Ectodermal cell (in vitro differentiated cells): ENCODE measurements at regions not wholly inside any gene's neighbourhood (a gene's known extent, or its start where the extent isn't known, plus 50 kb on each side); places are given as distances from the start of the nearest gene placed in this dataset.
"Not testable (repeated sequence)": the region's sequence is repeated elsewhere in the genome, so short reads cannot be mapped to it uniquely, and the experiment has no call there.

ENCODE experiments used
- H3K27ac ChIP-seq: 2 replicates; pipeline ENCODE4 v1.7.0; 2013; ENCODE audit warnings: mild to moderate bottlenecking, low read depth, low read length; ENCODE audit not compliant: insufficient read depth, poor library complexity, severe bottlenecking
- H3K27me3 ChIP-seq: 2 replicates; pipeline ENCODE4 v1.7.0; 2013; ENCODE audit warnings: mild to moderate bottlenecking, low read length; ENCODE audit not compliant: insufficient read depth, control insufficient read depth, poor library complexity, severe bottlenecking
- H3K36me3 ChIP-seq: one replicate; pipeline ENCODE4 v1.7.0; 2013; ENCODE audit warnings: low read length; ENCODE audit not compliant: control insufficient read depth, insufficient read depth
- H3K4me1 ChIP-seq: one replicate; pipeline ENCODE4 v1.7.0; 2013; ENCODE audit warnings: low read length; ENCODE audit not compliant: control insufficient read depth, insufficient read depth
- H3K4me3 ChIP-seq: 2 replicates; pipeline ENCODE4 v1.7.0; 2013; ENCODE audit warnings: low read depth, low read length, control low read depth; ENCODE audit not compliant: insufficient read depth
- H3K9me3 ChIP-seq: 2 replicates; pipeline ENCODE4 v1.7.0; 2013; ENCODE audit warnings: mild to moderate bottlenecking, low read length, moderate library complexity; ENCODE audit not compliant: control insufficient read depth
- WGBS, 2 experiments: methylation state at CpG; one replicate each; pipeline ENCODE4 v1.1.7; 2013; ENCODE audit warnings: missing lambda C conversion rate in 2 of 2; 5-methylcytosine and 5-hydroxymethylcytosine counted together

DNA sequence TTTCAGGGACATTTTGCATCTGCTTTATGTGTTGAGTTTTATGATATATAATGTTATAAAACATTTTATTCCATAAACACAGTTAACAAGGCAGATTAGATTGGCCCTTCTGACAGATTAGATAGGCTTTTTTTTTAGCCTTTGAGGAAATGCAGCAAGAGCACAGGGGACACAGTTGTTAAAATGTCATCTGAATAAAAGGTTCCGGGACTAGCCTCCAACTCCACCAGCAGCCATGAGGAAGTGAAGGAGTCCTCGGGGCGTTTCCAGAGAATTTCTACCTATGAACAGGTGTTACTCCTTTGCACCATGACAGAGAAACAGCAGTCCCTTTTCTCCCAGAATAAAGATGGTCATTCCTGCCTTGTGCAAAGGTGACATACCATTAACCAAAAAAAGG lies 167.8 kb upstream of the KBTBD8 start:
- 94 to 96% methylated on average over 3 of the region's 3 CpGs for WGBS, 2 experiments
- H3K4me3 ChIP-seq, result no peak overlapping the region
- H3K36me3 ChIP-seq, result no peaks in the 10 kb centered on the region
- H3K27me3 ChIP-seq, result no peaks in the 10 kb centered on the region
- no peaks in the 10 kb centered on the region for H3K9me3 ChIP-seq
- H3K27ac ChIP-seq, result no peak overlapping the region
- no peaks in the 10 kb centered on the region for H3K4me1 ChIP-seq

- no peaks in the 10 kb centered on the region for H3K4me1 ChIP-seq
- H3K9me3 ChIP-seq, result no peaks in the 10 kb centered on the region
- H3K27me3 ChIP-seq, result no peaks in the 10 kb centered on the region
- H3K27ac ChIP-seq, result no peak overlapping the region
- H3K4me3 ChIP-seq, result no peak overlapping the region
- H3K36me3 ChIP-seq, result no peaks in the 10 kb centered on the region
- WGBS, 2 experiments, result 88 to 100% methylated on average over 1 of the region's 1 CpG
Measured at GRCh38 chr3:66831931-66832330, 166.2 kb upstream of the KBTBD8 start.

DNA sequence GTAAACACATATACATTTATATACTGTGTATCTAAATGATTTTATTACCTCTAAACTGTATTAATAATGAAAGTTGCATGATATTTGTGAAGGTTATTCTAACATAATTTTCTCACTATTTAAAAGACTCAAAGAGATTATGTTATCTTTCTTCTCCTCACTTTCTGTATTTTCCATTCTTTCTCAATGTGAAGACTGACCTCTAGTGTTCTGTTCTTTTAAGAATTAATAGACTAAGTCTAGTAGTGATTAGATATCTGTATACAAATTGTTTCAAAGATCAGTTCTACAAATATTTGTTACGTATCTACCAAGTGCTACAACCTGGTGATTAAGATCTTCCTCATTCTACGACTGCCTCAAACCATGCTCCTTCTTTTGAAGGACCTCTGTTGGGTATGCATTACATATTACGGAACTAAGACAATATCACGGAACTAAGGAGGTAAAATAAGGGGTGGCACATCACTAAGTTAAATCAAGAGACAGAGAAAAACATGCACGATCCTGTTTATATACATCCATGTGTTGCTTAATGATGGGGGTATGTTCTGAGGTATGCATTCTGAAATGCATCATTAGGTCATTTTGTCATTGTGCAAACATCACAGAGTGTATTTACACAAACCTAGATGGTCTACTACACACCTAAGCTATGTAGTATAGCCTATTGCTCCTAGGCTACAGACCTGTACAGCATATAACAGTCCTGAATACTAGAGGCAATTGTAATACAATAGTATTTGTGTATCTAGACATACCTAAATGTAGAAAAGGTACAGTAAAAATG lies 161.5 kb upstream of the KBTBD8 start:
- Histone ChIP-seq H3K27ac (no peak overlapping the region), H3K9me3 (no peaks in the 10 kb centered on the region), H3K36me3 (no peaks in the 10 kb centered on the region), H3K27me3 (no peaks in the 10 kb centered on the region), H3K4me1 (no peaks in the 10 kb centered on the region), H3K4me3 (no peak overlapping the region)
- 90 to 96% methylated on average over 5 of the region's 5 CpGs for WGBS, 2 experiments

GRCh38 chr3:66838704-66839103 lies 159.4 kb upstream of the KBTBD8 start:
- H3K27ac ChIP-seq, result no peak overlapping the region
- no peak overlapping the region for H3K4me3 ChIP-seq
- H3K4me1 ChIP-seq, result no peaks in the 10 kb centered on the region
- no peaks in the 10 kb centered on the region for H3K9me3 ChIP-seq
- H3K27me3 ChIP-seq, result no peaks in the 10 kb centered on the region
- WGBS, 2 experiments, result 96 to 98% methylated on average over 8 of the region's 8 CpGs
- H3K36me3 ChIP-seq, result no peaks in the 10 kb centered on the region

- Histone ChIP-seq H3K4me1 (no peaks in the 10 kb centered on the region), H3K9me3 (no peaks in the 10 kb centered on the region), H3K4me3 (no peak overlapping the region), H3K36me3 (no peaks in the 10 kb centered on the region), H3K27ac (no peak overlapping the region), H3K27me3 (no peaks in the 10 kb centered on the region)
- WGBS, 2 experiments, result 93 to 96% methylated on average over 6 of the region's 6 CpGs
Measured at GRCh38 chr3:66839508-66839907, 158.6 kb upstream of the KBTBD8 start.

DNA sequence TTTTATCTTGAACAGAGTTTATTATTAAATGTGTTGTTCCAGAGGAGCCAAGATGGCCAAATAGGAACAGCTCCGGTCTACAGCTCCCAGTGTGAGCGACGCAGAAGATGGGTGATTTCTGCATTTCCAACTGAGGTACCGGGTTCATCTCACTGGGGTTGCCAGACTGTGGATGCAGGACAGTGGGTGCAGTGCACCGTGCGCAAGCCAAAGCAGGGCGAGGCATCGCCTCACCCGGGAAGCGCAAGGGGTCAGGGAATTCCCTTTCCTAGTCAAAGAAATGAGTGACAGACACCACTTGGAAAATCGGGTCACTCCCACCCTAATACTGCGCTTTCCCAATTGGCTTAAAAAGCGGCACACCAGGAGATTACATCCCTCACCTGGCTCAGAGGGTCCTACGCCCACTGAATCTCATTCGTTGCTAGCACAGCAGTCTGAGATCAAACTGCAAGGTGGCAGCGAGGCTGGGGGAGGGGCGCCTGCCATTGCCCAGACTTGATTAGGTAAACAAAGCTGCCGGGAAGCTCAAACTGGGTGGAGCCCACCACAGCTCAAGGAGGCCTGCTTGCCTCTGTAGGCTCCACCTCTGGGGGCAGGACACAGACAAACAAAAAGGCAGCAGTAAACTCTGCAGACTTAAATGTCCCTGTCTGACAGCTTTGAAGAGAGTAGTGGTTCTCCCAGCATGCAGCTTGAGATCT lies 155.2 kb upstream of the KBTBD8 start:
- WGBS, 2 experiments, result 85 to 88% methylated on average over 18 of the region's 18 CpGs
- H3K4me3 ChIP-seq, H3K4me1 ChIP-seq, H3K36me3 ChIP-seq, H3K27me3 ChIP-seq, H3K9me3 ChIP-seq, H3K27ac ChIP-seq: not testable (repeated sequence)

GRCh38 chr3:66851894-66852613 lies 146.1 kb upstream of the KBTBD8 start:
- Histone ChIP-seq H3K36me3 (no peaks in the 10 kb centered on the region), H3K4me1 (peaks cover 5% of the 10 kb centered on the region), H3K4me3 (no peak overlapping the region), H3K27me3 (no peaks in the 10 kb centered on the region), H3K9me3 (no peaks in the 10 kb centered on the region), H3K27ac (no peak overlapping the region)
- 91 to 93% methylated on average over 5 of the region's 5 CpGs for WGBS, 2 experiments

DNA sequence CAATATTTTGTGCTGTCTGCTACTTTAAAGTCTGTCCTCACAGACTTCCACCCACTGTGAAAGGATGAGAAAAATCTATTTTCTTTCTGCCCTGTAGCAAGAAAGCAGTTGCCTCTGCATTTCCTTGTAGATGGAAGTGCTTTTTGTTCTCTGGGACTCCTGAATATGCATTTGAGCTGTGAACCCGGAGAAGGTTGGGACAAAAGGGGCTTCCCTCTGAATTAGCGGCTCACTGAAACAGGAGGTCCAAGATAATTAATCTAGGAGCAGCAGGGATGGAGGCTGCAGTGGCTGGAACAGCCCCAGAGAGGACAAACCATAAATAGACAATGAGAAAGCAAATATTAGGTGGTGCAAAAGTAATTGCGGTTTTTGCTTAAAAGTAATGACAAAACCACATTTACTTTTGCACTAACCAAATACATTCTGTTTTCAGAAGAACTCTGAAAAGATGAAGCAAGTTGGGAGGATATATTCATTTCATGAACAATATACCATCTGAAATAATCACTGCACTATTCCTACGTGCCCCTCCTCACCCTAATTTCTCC lies 143.4 kb upstream of the KBTBD8 start:
- H3K36me3 ChIP-seq, result no peaks in the 10 kb centered on the region
- WGBS, 2 experiments, result 30 to 43% methylated on average over 3 to 4 of the region's 4 CpGs

DNA sequence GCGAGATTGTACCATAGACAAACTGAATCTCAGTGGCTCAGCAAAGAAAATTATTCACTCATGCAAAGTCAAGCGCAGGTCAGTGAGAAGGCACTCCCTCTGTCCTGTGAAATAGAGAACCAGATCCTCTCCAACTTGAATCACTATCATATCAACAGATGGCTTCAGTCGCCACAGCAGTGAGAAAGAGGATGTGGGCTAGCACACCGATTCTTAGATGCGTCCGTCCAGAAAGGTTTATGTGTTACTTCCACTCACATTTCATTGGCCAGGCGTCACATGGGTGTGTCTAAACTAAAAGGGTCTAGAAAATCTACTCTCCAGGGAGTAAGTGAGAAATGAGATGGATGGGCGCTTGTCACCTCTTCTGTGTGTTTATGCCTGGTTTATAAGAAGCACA lies 141.6 kb upstream of the KBTBD8 start:
- WGBS, 2 experiments, result 91 to 97% methylated on average over 8 of the region's 8 CpGs
- Histone ChIP-seq H3K9me3 (no peaks in the 10 kb centered on the region), H3K4me3 (no peak overlapping the region), H3K4me1 (peaks cover 5% of the 10 kb centered on the region), H3K27ac (no peak overlapping the region), H3K27me3 (no peaks in the 10 kb centered on the region), H3K36me3 (no peaks in the 10 kb centered on the region)

More for the DNA sequence above, 143.4 kb upstream of the KBTBD8 start:
- H3K9me3 ChIP-seq, result no peaks in the 10 kb centered on the region
- H3K27me3 ChIP-seq, result no peaks in the 10 kb centered on the region
- no peak overlapping the region for H3K4me3 ChIP-seq
- H3K4me1 ChIP-seq, result peaks cover 5% of the 10 kb centered on the region
- no peak overlapping the region for H3K27ac ChIP-seq
